Ishikawa (cell line): ENCODE measurements at regions not wholly inside any gene's neighbourhood (a gene's known extent, or its start where the extent isn't known, plus 50 kb on each side); places are given as distances from the start of the nearest gene placed in this dataset.

Experiments used
- CEBPB ChIP-seq: IDR thresholded peaks from 2 replicates; pipeline ENCODE4 v1.6.1; 2012
- EGR1 ChIP-seq: IDR thresholded peaks from 2 replicates; pipeline ENCODE4 v1.6.1; 2012
- EP300 ChIP-seq: IDR thresholded peaks from 2 replicates; pipeline ENCODE4 v1.6.1; 2012; ENCODE audit warnings: borderline replicate concordance
- NFIC ChIP-seq: IDR thresholded peaks from 2 replicates; pipeline ENCODE4 v1.6.1; 2012
- RAD21 ChIP-seq: IDR thresholded peaks from 2 replicates; pipeline ENCODE4 v1.6.1; 2012; ENCODE audit warnings: low read depth
- TAF1 ChIP-seq: IDR thresholded peaks from 2 replicates; pipeline ENCODE4 v1.6.1; 2012; ENCODE audit warnings: low read depth, mild to moderate bottlenecking
- TF ChIP-seq, protein P1 (sequence below): IDR thresholded peaks from 2 replicates; pipeline ENCODE4 v1.6.1; 2012; ENCODE audit warnings: low read depth, mild to moderate bottlenecking

DNA sequence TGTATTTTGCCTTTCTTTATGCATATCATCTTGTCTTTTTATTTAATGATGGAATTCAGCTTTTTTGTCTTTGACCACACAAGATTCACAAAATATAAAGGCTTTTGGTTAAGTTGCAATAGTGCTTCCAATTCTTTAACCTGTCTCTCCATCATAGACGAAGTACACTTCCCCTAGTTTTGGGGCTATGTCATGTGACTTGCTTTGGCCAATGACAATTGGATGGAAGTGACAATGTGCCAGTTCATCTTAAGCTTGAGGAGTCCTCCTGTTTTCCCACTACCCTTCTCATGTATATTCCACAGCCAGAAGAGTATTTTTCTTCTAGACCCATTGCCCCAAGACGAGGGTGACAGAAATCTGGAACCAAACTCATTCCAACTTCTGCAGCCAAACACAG is 419.6 kb upstream of the BRINP3 start:
- TF ChIP-seq CEBPB (no peak), TAF1 (no peak), RAD21 (no peak), NFIC (no peak), EP300 (no peak), EGR1 (no peak)
- TF ChIP-seq, protein P1, sequence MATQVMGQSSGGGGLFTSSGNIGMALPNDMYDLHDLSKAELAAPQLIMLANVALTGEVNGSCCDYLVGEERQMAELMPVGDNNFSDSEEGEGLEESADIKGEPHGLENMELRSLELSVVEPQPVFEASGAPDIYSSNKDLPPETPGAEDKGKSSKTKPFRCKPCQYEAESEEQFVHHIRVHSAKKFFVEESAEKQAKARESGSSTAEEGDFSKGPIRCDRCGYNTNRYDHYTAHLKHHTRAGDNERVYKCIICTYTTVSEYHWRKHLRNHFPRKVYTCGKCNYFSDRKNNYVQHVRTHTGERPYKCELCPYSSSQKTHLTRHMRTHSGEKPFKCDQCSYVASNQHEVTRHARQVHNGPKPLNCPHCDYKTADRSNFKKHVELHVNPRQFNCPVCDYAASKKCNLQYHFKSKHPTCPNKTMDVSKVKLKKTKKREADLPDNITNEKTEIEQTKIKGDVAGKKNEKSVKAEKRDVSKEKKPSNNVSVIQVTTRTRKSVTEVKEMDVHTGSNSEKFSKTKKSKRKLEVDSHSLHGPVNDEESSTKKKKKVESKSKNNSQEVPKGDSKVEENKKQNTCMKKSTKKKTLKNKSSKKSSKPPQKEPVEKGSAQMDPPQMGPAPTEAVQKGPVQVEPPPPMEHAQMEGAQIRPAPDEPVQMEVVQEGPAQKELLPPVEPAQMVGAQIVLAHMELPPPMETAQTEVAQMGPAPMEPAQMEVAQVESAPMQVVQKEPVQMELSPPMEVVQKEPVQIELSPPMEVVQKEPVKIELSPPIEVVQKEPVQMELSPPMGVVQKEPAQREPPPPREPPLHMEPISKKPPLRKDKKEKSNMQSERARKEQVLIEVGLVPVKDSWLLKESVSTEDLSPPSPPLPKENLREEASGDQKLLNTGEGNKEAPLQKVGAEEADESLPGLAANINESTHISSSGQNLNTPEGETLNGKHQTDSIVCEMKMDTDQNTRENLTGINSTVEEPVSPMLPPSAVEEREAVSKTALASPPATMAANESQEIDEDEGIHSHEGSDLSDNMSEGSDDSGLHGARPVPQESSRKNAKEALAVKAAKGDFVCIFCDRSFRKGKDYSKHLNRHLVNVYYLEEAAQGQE = no peak
